Stimulated activated CD8-positive, alpha-beta memory T cell treated with anti-CD3 and anti-CD28 coated beads, Interleukin-12 subunit alpha, Interleukin-12 subunit beta, amount 100 ng/mL, for 4 hours (primary cell): ENCODE measurements at regions not wholly inside any gene's neighbourhood (a gene's known extent, or its start where the extent isn't known, plus 50 kb on each side); places are given as distances from the start of the nearest gene placed in this dataset.

Experiments
- DNase-seq: peaks from one replicate; pipeline ENCODE4 v3.0.0-alpha.2; 2020; ENCODE audit warnings: low read depth

- no peak for DNase-seq
Observed at GRCh38 chr1:88001460-88001859, 672.8 kb downstream of the LMO4 start.

GRCh38 chr1:88003255-88003654 is 674.6 kb downstream of the LMO4 start:
- no peak for DNase-seq

GRCh38 chr1:88009916-88010315 is 674.2 kb upstream of the PKN2 start:
- DNase-seq: no peak

GRCh38 chr1:88013485-88013884 is 670.6 kb upstream of the PKN2 start:
- DNase-seq: no peak

- no peak for DNase-seq
Observed at GRCh38 chr1:88014131-88014530, 669.9 kb upstream of the PKN2 start.

- no peak for DNase-seq
Observed at GRCh38 chr1:88016947-88017346, 667.1 kb upstream of the PKN2 start.

- no peak for DNase-seq
Observed at GRCh38 chr1:88021529-88021928, 662.5 kb upstream of the PKN2 start.

GRCh38 chr1:88022516-88022915 is 661.6 kb upstream of the PKN2 start:
- DNase-seq: no peak

GRCh38 chr1:88029142-88029541 is 654.9 kb upstream of the PKN2 start:
- DNase-seq: no peak

- no peak for DNase-seq
Observed at GRCh38 chr1:88029899-88030298, 654.2 kb upstream of the PKN2 start.

GRCh38 chr1:88035578-88035977 is 648.5 kb upstream of the PKN2 start:
- no peak for DNase-seq

GRCh38 chr1:88036345-88037014 is 647.6 kb upstream of the PKN2 start:
- DNase-seq: no peak

GRCh38 chr1:88039240-88039639 is 644.8 kb upstream of the PKN2 start:
- DNase-seq: no peak

- DNase-seq: no peak
Observed at GRCh38 chr1:88043834-88044233, 640.2 kb upstream of the PKN2 start.

- DNase-seq: no peak
Observed at GRCh38 chr1:88052167-88052566, 631.9 kb upstream of the PKN2 start.

GRCh38 chr1:88053065-88053464 is 631.0 kb upstream of the PKN2 start:
- no peak for DNase-seq

- no peak for DNase-seq
Observed at GRCh38 chr1:88056881-88057280, 627.2 kb upstream of the PKN2 start.

GRCh38 chr1:88058205-88058604 is 625.9 kb upstream of the PKN2 start:
- no peak for DNase-seq

GRCh38 chr1:88060112-88060673 is 623.9 kb upstream of the PKN2 start:
- DNase-seq: no peak

- DNase-seq: no peak
Observed at GRCh38 chr1:88060750-88061491, 623.2 kb upstream of the PKN2 start.

- no peak for DNase-seq
Observed at GRCh38 chr1:88061492-88062177, 622.4 kb upstream of the PKN2 start.

GRCh38 chr1:88062650-88063153 is 621.4 kb upstream of the PKN2 start:
- DNase-seq: no peak

GRCh38 chr1:88063605-88064004 is 620.5 kb upstream of the PKN2 start:
- DNase-seq: no peak
